ENCODE measurements at regions not wholly inside any gene's neighbourhood (a gene's known extent, or its start where the extent isn't known, plus 50 kb on each side); places are given as distances from the start of the nearest gene placed in this dataset.

- H3K4me3 ChIP-seq = no peak overlapping the region
- ChIA-PET POLR2A (no interaction called here), CTCF (interaction anchor here (1.3 kb wide), 1 partner anchor 11 kb away, joined by 3 read pairs; no protein-coding TSS in a partner anchor)
- TF ChIP-seq REST (IDR thresholded peaks at IDR 0.05) = no peak
- TF ChIP-seq EHMT2 (IDR thresholded peaks at IDR 0.05; ENCODE audit: low read depth) = no peak
- no peak for TF ChIP-seq SREBF2 (IDR thresholded peaks at IDR 0.05)
- no peak for TF ChIP-seq HES2 (IDR thresholded peaks at IDR 0.05)
- no peak for TF ChIP-seq POLR2A (IDR thresholded peaks at IDR 0.05; ENCODE audit: low read length)
- TF ChIP-seq HMGXB4 (CRISPR knock-in tag; IDR thresholded peaks at IDR 0.05; ENCODE audit: borderline replicate concordance) = no peak
- no peak for TF ChIP-seq HOXA7 (CRISPR knock-in tag; IDR thresholded peaks at IDR 0.05)
- TF ChIP-seq POLR2AphosphoS2 (conservative IDR thresholded peaks at IDR 0.05; ENCODE audit: low read length) = no peak
- no peak for TF ChIP-seq RNF2 (IDR thresholded peaks at IDR 0.05; ENCODE audit: borderline replicate concordance, low read depth)
- no peak for TF ChIP-seq KDM5A (IDR thresholded peaks at IDR 0.05)
- no peak for TF ChIP-seq E2F6 (IDR thresholded peaks at IDR 0.05; ENCODE audit: borderline replicate concordance, low read depth)
- TF ChIP-seq MAZ (IDR thresholded peaks at IDR 0.05; ENCODE audit: borderline replicate concordance, low read depth, low read length) = no peak
- no peak for TF ChIP-seq BHLHE40 (IDR thresholded peaks at IDR 0.05; ENCODE audit: low read depth, low read length)
- no peak for TF ChIP-seq HOXB13 (CRISPR knock-in tag; IDR thresholded peaks at IDR 0.05; ENCODE audit: low read depth)
- no peak for TF ChIP-seq ATOH8 (CRISPR knock-in tag; IDR thresholded peaks at IDR 0.05; ENCODE audit: low read depth)
- no peak for TF ChIP-seq CEBPB (IDR thresholded peaks at IDR 0.05)
- TF ChIP-seq KDM1A (IDR thresholded peaks at IDR 0.05; ENCODE audit: low read depth) = no peak
- no peak for TF ChIP-seq PBX3 (IDR thresholded peaks at IDR 0.05)
- TF ChIP-seq TFCP2L1 (CRISPR knock-in tag; IDR thresholded peaks at IDR 0.05) = no peak
- TF ChIP-seq CHD4 (IDR thresholded peaks at IDR 0.05; ENCODE audit: borderline replicate concordance) = no peak
- ATAC-seq = no peak
- H3K4me2 ChIP-seq = no peak overlapping the region
- H3K27ac ChIP-seq = no peak overlapping the region
- WGBS (ENCODE audit: missing lambda C conversion rate) = 67% methylated on average over 2 of the region's 2 CpGs
- no peak for FAIRE-seq
- H3K9me3 ChIP-seq = no peaks in the 10 kb centered on the region
- DNase-seq (ENCODE audit: low read depth in 1 of 2, low spot score in 1 of 2) = no peak
- no peaks in the 10 kb centered on the region for H3K4me1 ChIP-seq
These were observed 363.2 kb upstream of the DDHD1 start for GRCh38 chr14:53516261-53516774.

Data from A549 (cell line).